NCI-H1930 (cell line): ENCODE measurements at regions not wholly inside any gene's neighbourhood (a gene's known extent, or its start where the extent isn't known, plus 50 kb on each side); places are given as distances from the start of the nearest gene placed in this dataset.

ENCODE experiments used
- DNase-seq, 2 experiments: peaks; one replicate each; lab custom pipeline; 2025; lab: John Stamatoyannopoulos, UW

GRCh38 chr4:147428583-147428982, 52.3 kb upstream of the EDNRA start:
- no peak for DNase-seq

GRCh38 chr4:147430111-147430510, 50.8 kb upstream of the EDNRA start:
- no peak for DNase-seq
